Suprapubic skin (tissue), 4 donors: ENCODE measurements at regions not wholly inside any gene's neighbourhood (a gene's known extent, or its start where the extent isn't known, plus 50 kb on each side); places are given as distances from the start of the nearest gene placed in this dataset.

Experiments
- DNase-seq, 2 donors: peaks; one replicate each; pipeline ENCODE4 v3.0.0-alpha.2; 2019; ENCODE audit warnings: low spot score in 2 of 2
- H3K27ac ChIP-seq: fragments of 200-600 bp; sonication (generic); one replicate; pipeline ENCODE4 v1.5.1; 2019
- H3K27me3 ChIP-seq: fragments of 200-600 bp; sonication (generic); one replicate; pipeline ENCODE4 v1.5.1; 2019
- H3K36me3 ChIP-seq: fragments of 200-600 bp; sonication (generic); one replicate; pipeline ENCODE4 v1.5.1; 2019
- H3K4me1 ChIP-seq: fragments of 200-600 bp; sonication (generic); one replicate; pipeline ENCODE4 v1.5.1; 2019
- H3K4me3 ChIP-seq: fragments of 200-600 bp; sonication (generic); one replicate; pipeline ENCODE4 v1.5.1; 2019; ENCODE audit warnings: mild to moderate bottlenecking
- H3K9me3 ChIP-seq: fragments of 200-600 bp; sonication (generic); one replicate; pipeline ENCODE4 v1.5.1; 2019
- EP300 ChIP-seq: sonication (generic); formaldehyde crosslinking; IDR thresholded peaks from one replicate; pipeline ENCODE4 v1.6.1; 2017; ENCODE audit warnings: antibody characterized with exemption
- POLR2A ChIP-seq, 2 donors: fragments of 450-650 bp; IDR thresholded peaks; one replicate each; pipeline ENCODE4 v1.6.1; 2017; ENCODE audit warnings: antibody characterized with exemption in 2 of 2, mild to moderate bottlenecking in 2 of 2, moderate library complexity in 2 of 2
- POLR2AphosphoS5 ChIP-seq, 3 donors: sonication (generic); formaldehyde crosslinking; IDR thresholded peaks; one replicate each; pipeline ENCODE4 v1.6.1; 2017; ENCODE audit warnings: antibody characterized with exemption in 3 of 3
- WGBS: methylation state at CpG from one replicate; pipeline ENCODE4 v1.1.5; 2018; 5-methylcytosine and 5-hydroxymethylcytosine counted together
- TF ChIP-seq, protein P1 (sequence below), 2 donors: fragments of 200-600 bp in 1 of 2; fragments of 450-650 bp in 1 of 2; sonication (generic) in 1 of 2; IDR thresholded peaks; one replicate each; pipeline ENCODE4 v1.5.1; 2016 to 2019; ENCODE audit warnings: antibody characterized with exemption in 2 of 2, mild to moderate bottlenecking in 1 of 2, moderate library complexity in 1 of 2

GRCh38 chr11:92845390-92845789 lies 124.1 kb upstream of the MTNR1B start:
- Histone ChIP-seq H3K4me1 (peaks cover 23% of the 10 kb centered on the region), H3K36me3 (no peaks in the 10 kb centered on the region), H3K9me3 (no peaks in the 10 kb centered on the region), H3K27me3 (no peaks in the 10 kb centered on the region), H3K4me3 (no peak overlapping the region), H3K27ac (no peak overlapping the region)
- TF ChIP-seq, protein P1, sequence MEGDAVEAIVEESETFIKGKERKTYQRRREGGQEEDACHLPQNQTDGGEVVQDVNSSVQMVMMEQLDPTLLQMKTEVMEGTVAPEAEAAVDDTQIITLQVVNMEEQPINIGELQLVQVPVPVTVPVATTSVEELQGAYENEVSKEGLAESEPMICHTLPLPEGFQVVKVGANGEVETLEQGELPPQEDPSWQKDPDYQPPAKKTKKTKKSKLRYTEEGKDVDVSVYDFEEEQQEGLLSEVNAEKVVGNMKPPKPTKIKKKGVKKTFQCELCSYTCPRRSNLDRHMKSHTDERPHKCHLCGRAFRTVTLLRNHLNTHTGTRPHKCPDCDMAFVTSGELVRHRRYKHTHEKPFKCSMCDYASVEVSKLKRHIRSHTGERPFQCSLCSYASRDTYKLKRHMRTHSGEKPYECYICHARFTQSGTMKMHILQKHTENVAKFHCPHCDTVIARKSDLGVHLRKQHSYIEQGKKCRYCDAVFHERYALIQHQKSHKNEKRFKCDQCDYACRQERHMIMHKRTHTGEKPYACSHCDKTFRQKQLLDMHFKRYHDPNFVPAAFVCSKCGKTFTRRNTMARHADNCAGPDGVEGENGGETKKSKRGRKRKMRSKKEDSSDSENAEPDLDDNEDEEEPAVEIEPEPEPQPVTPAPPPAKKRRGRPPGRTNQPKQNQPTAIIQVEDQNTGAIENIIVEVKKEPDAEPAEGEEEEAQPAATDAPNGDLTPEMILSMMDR (IDR thresholded peaks at IDR 0.05): no peak
- TF ChIP-seq EP300 (no peak), POLR2AphosphoS5 (IDR thresholded peaks at IDR 0.05) (no peak), POLR2A (IDR thresholded peaks at IDR 0.05) (no peak)
- WGBS: 79% methylated on average over 4 of the region's 4 CpGs
- DNase-seq: no peak

GRCh38 chr11:92845805-92846204 lies 123.6 kb upstream of the MTNR1B start:
- H3K4me1 ChIP-seq: peaks cover 23% of the 10 kb centered on the region
- H3K27ac ChIP-seq: no peak overlapping the region
- H3K27me3 ChIP-seq: no peaks in the 10 kb centered on the region
- 48% methylated on average over 2 of the region's 2 CpGs for WGBS
- no peaks in the 10 kb centered on the region for H3K36me3 ChIP-seq
- TF ChIP-seq EP300 (no peak), POLR2A (IDR thresholded peaks at IDR 0.05) (no peak), POLR2AphosphoS5 (IDR thresholded peaks at IDR 0.05) (no peak)
- TF ChIP-seq, protein P1 (IDR thresholded peaks at IDR 0.05): no peak
- H3K9me3 ChIP-seq: no peaks in the 10 kb centered on the region
- no peak overlapping the region for H3K4me3 ChIP-seq
- no peak for DNase-seq

GRCh38 chr11:92846491-92847125 lies 122.8 kb upstream of the MTNR1B start:
- H3K9me3 ChIP-seq: no peaks in the 10 kb centered on the region
- no peak for TF ChIP-seq POLR2A (IDR thresholded peaks at IDR 0.05)
- no peak for TF ChIP-seq POLR2AphosphoS5 (IDR thresholded peaks at IDR 0.05)
- TF ChIP-seq EP300: no peak
- TF ChIP-seq, protein P1 (IDR thresholded peaks at IDR 0.05): no peak
- no peak for DNase-seq
- peaks cover 23% of the 10 kb centered on the region for H3K4me1 ChIP-seq
- no peak overlapping the region for H3K4me3 ChIP-seq
- no peak overlapping the region for H3K27ac ChIP-seq
- H3K36me3 ChIP-seq: no peaks in the 10 kb centered on the region
- no peaks in the 10 kb centered on the region for H3K27me3 ChIP-seq

DNA sequence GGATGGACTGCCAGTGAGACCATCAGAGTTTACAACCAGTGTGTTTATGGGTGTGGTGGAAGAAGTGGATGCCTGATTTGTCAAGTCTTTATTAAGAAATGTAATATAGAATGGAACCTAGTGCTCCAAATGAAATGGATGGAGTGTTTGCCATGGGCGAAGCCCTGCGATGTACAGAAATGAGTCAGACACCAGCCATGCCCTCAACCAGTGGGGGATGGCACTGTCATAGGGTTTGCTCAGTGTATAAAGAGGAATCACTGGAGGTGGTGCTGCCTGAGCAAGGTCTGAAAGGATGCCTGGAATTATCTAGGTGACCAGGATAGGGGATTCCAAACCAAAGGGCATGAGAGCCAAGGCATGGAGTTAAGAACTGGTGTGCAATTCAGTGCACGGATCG lies 120.9 kb upstream of the MTNR1B start:
- 86% methylated on average over 4 of the region's 4 CpGs for WGBS
- H3K27me3 ChIP-seq: no peaks in the 10 kb centered on the region
- H3K4me1 ChIP-seq: peaks cover 25% of the 10 kb centered on the region
- TF ChIP-seq, protein P1 (IDR thresholded peaks at IDR 0.05): no peak
- no peak for DNase-seq
- no peak overlapping the region for H3K4me3 ChIP-seq
- no peak overlapping the region for H3K27ac ChIP-seq
- no peaks in the 10 kb centered on the region for H3K9me3 ChIP-seq
- no peaks in the 10 kb centered on the region for H3K36me3 ChIP-seq

GRCh38 chr11:92850296-92850826 lies 119.1 kb upstream of the MTNR1B start:
- TF ChIP-seq POLR2A (IDR thresholded peaks at IDR 0.05): no peak
- TF ChIP-seq POLR2AphosphoS5 (IDR thresholded peaks at IDR 0.05): no peak
- TF ChIP-seq EP300: no peak
- TF ChIP-seq, protein P1 (IDR thresholded peaks at IDR 0.05): no peak
- 80% methylated on average over 4 of the region's 4 CpGs for WGBS
- H3K36me3 ChIP-seq: no peaks in the 10 kb centered on the region
- H3K9me3 ChIP-seq: no peaks in the 10 kb centered on the region
- peaks cover 12% of the 10 kb centered on the region for H3K4me1 ChIP-seq
- H3K4me3 ChIP-seq: no peak overlapping the region
- no peak for DNase-seq
- no peaks in the 10 kb centered on the region for H3K27me3 ChIP-seq
- H3K27ac ChIP-seq: no peak overlapping the region
